ENCODE measurements at regions not wholly inside any gene's neighbourhood (a gene's known extent, or its start where the extent isn't known, plus 50 kb on each side); places are given as distances from the start of the nearest gene placed in this dataset.

- H3K27me3 ChIP-seq (replicated peaks; ENCODE audit: insufficient read depth, low read length), result no peaks in the 10 kb centered on the region
- no peak overlapping the region for H3K4me2 ChIP-seq (ENCODE audit: low read depth, low read length)
- H2AFZ ChIP-seq (ENCODE audit: low read length), result no peak overlapping the region
- no peak overlapping the region for H3K27ac ChIP-seq (ENCODE audit: low read length)
- no peaks in the 10 kb centered on the region for H3K4me1 ChIP-seq (ENCODE audit: low read length)
- no peak overlapping the region for H3K9ac ChIP-seq (ENCODE audit: low read length)
- H3F3A ChIP-seq (ENCODE audit: insufficient read depth, low read length), result no peaks in the 10 kb centered on the region
- no peaks in the 10 kb centered on the region for H4K20me1 ChIP-seq (ENCODE audit: insufficient read depth, low read length)
- H3K79me2 ChIP-seq (ENCODE audit: low read length), result no peaks in the 10 kb centered on the region
- H3K36me3 ChIP-seq (replicated peaks; ENCODE audit: insufficient read depth, low read length), result no peaks in the 10 kb centered on the region
- no peaks in the 10 kb centered on the region for H3K9me2 ChIP-seq (replicated peaks; ENCODE audit: insufficient read depth, low read length)
- no peak overlapping the region for H3K4me3 ChIP-seq (ENCODE audit: low read length)
- TF ChIP-seq CTCF (IDR thresholded peaks at IDR 0.05; ENCODE audit: low read length), result no peak
- no peak for TF ChIP-seq EZH2 (optimal IDR thresholded peaks at IDR 0.05; ENCODE audit: low read depth, low read length)
- no peak for TF ChIP-seq EZH2phosphoT487 (IDR thresholded peaks at IDR 0.05; ENCODE audit: low read length)
- no peaks in the 10 kb centered on the region for H3K9me3 ChIP-seq (replicated peaks; ENCODE audit: insufficient read depth, low read length)
- DNase-seq, result no peak
Measured at GRCh38 chr9:79263628-79264027, 308.1 kb upstream of the TLE4 start.

- no peak overlapping the region for H3K9ac ChIP-seq (ENCODE audit: low read length)
- DNase-seq, result no peak
- H3K79me2 ChIP-seq (ENCODE audit: low read length), result no peaks in the 10 kb centered on the region
- H2AFZ ChIP-seq (ENCODE audit: low read length), result no peak overlapping the region
- H4K20me1 ChIP-seq (ENCODE audit: insufficient read depth, low read length), result no peaks in the 10 kb centered on the region
- H3K27ac ChIP-seq (ENCODE audit: low read length), result no peak overlapping the region
- H3K4me2 ChIP-seq (ENCODE audit: low read depth, low read length), result no peak overlapping the region
- TF ChIP-seq CTCF (IDR thresholded peaks at IDR 0.05; ENCODE audit: low read length) (no peak), EZH2 (optimal IDR thresholded peaks at IDR 0.05; ENCODE audit: low read depth, low read length) (no peak), EZH2phosphoT487 (IDR thresholded peaks at IDR 0.05; ENCODE audit: low read length) (no peak)
- no peaks in the 10 kb centered on the region for H3K4me1 ChIP-seq (ENCODE audit: low read length)
- no peaks in the 10 kb centered on the region for H3K36me3 ChIP-seq (replicated peaks; ENCODE audit: insufficient read depth, low read length)
- H3K9me3 ChIP-seq (replicated peaks; ENCODE audit: insufficient read depth, low read length), result no peaks in the 10 kb centered on the region
- no peaks in the 10 kb centered on the region for H3F3A ChIP-seq (ENCODE audit: insufficient read depth, low read length)
- H3K4me3 ChIP-seq (ENCODE audit: low read length), result no peak overlapping the region
- no peaks in the 10 kb centered on the region for H3K9me2 ChIP-seq (replicated peaks; ENCODE audit: insufficient read depth, low read length)
- H3K27me3 ChIP-seq (replicated peaks; ENCODE audit: insufficient read depth, low read length), result no peaks in the 10 kb centered on the region
Measured at GRCh38 chr9:79264041-79264440, 307.7 kb upstream of the TLE4 start.

GRCh38 chr9:79264511-79265355, 307.0 kb upstream of the TLE4 start:
- no peaks in the 10 kb centered on the region for H3K9me2 ChIP-seq (replicated peaks; ENCODE audit: insufficient read depth, low read length)
- no peak overlapping the region for H3K4me3 ChIP-seq (ENCODE audit: low read length)
- H3F3A ChIP-seq (ENCODE audit: insufficient read depth, low read length), result no peaks in the 10 kb centered on the region
- no peak overlapping the region for H3K4me2 ChIP-seq (ENCODE audit: low read depth, low read length)
- H3K27me3 ChIP-seq (replicated peaks; ENCODE audit: insufficient read depth, low read length), result no peaks in the 10 kb centered on the region
- H3K79me2 ChIP-seq (ENCODE audit: low read length), result no peaks in the 10 kb centered on the region
- H3K9ac ChIP-seq (ENCODE audit: low read length), result no peak overlapping the region
- no peak overlapping the region for H2AFZ ChIP-seq (ENCODE audit: low read length)
- H4K20me1 ChIP-seq (ENCODE audit: insufficient read depth, low read length), result no peaks in the 10 kb centered on the region
- no peaks in the 10 kb centered on the region for H3K9me3 ChIP-seq (replicated peaks; ENCODE audit: insufficient read depth, low read length)
- no peak for DNase-seq
- H3K4me1 ChIP-seq (ENCODE audit: low read length), result no peaks in the 10 kb centered on the region
- no peaks in the 10 kb centered on the region for H3K36me3 ChIP-seq (replicated peaks; ENCODE audit: insufficient read depth, low read length)
- no peak overlapping the region for H3K27ac ChIP-seq (ENCODE audit: low read length)
- no peak for TF ChIP-seq EZH2 (optimal IDR thresholded peaks at IDR 0.05; ENCODE audit: low read depth, low read length)
- TF ChIP-seq EZH2phosphoT487 (IDR thresholded peaks at IDR 0.05; ENCODE audit: low read length), result no peak
- no peak for TF ChIP-seq CTCF (IDR thresholded peaks at IDR 0.05; ENCODE audit: low read length)
